ENCODE measurements at regions not wholly inside any gene's neighbourhood (a gene's known extent, or its start where the extent isn't known, plus 50 kb on each side); places are given as distances from the start of the nearest gene placed in this dataset.
"Not testable (repeated sequence)": the region's sequence is repeated elsewhere in the genome, so short reads cannot be mapped to it uniquely, and the experiment has no call there.

GRCh38 chr1:61561666-61562065 lies 163.3 kb downstream of the TM2D1 start:
- no peak overlapping the region for H3K27ac ChIP-seq
- TF ChIP-seq CTCF (IDR thresholded peaks at IDR 0.05) (no peak), EP300 (IDR thresholded peaks at IDR 0.05) (no peak), POLR2A (IDR thresholded peaks at IDR 0.05) (no peak)
- H3K9me3 ChIP-seq: peaks cover 0 to 22% (median 7%) of the 10 kb centered on the region in 4 donors
- DNase-seq (ENCODE audit: low spot score in 2 of 2): no peak
- no peaks in the 10 kb centered on the region for H3K27me3 ChIP-seq
- H3K4me1 ChIP-seq: no peaks in the 10 kb centered on the region
- H3K4me3 ChIP-seq: no peak overlapping the region
- peaks cover 0 to 5% (median 0%) of the 10 kb centered on the region in 3 donors for H3K36me3 ChIP-seq

DNA sequence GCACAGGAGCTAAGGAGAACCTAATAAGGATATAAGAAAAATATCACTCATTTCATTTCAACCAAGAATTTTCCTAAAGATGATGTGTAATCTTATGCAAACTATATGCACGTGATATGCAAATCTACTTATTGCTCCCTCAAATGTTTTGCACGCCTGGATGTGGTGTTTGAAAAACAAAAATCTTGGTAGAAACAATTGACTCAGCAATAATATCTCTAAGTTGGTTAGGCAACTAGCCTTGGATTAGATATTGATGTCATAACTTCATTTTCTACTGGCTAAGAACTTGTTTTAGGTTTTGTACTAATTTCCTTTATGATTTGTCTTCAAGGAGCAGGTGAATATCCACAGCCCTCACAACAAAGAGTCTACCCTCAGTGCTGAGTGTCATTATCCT lies 164.6 kb downstream of the TM2D1 start:
- H3K27ac ChIP-seq: no peak overlapping the region
- no peak for DNase-seq (ENCODE audit: low spot score in 2 of 2)
- H3K9me3 ChIP-seq: peaks cover 0 to 21% (median 0%) of the 10 kb centered on the region in 4 donors
- H3K27me3 ChIP-seq: no peaks in the 10 kb centered on the region
- 91 to 92% methylated on average over 2 of the region's 2 CpGs for WGBS, 2 donors
- H3K4me1 ChIP-seq: no peaks in the 10 kb centered on the region
- peaks cover 0 to under 1% (median 0%) of the 10 kb centered on the region in 3 donors for H3K36me3 ChIP-seq
- no peak for TF ChIP-seq CTCF (IDR thresholded peaks at IDR 0.05)
- no peak for TF ChIP-seq POLR2A (IDR thresholded peaks at IDR 0.05)
- H3K4me3 ChIP-seq: no peak overlapping the region

- TF ChIP-seq EP300 (IDR thresholded peaks at IDR 0.05) (no peak), POLR2A (IDR thresholded peaks at IDR 0.05) (no peak), CTCF (IDR thresholded peaks at IDR 0.05) (no peak)
- WGBS, 2 donors: 90 to 91% methylated on average over 3 of the region's 3 CpGs
- no peaks in the 10 kb centered on the region for H3K36me3 ChIP-seq
Measured at GRCh38 chr1:61556631-61557030, 168.3 kb downstream of the TM2D1 start.

GRCh38 chr1:61552630-61553305 lies 172.2 kb downstream of the TM2D1 start:
- TF ChIP-seq POLR2A (IDR thresholded peaks at IDR 0.05): no peak
- TF ChIP-seq EP300 (IDR thresholded peaks at IDR 0.05): no peak
- no peak for TF ChIP-seq CTCF (IDR thresholded peaks at IDR 0.05)
- WGBS, 2 donors: 83 to 89% methylated on average over 4 of the region's 4 CpGs

More at GRCh38 chr1:61556631-61557030, 168.3 kb downstream of the TM2D1 start:
- DNase-seq (ENCODE audit: low spot score in 2 of 2): no peak
- H3K27me3 ChIP-seq: no peaks in the 10 kb centered on the region
- H3K4me1 ChIP-seq: no peaks in the 10 kb centered on the region
- H3K27ac ChIP-seq: no peak overlapping the region
- peaks cover 0 to 22% (median 0%) of the 10 kb centered on the region in 4 donors for H3K9me3 ChIP-seq
- H3K4me3 ChIP-seq: no peak overlapping the region

DNA sequence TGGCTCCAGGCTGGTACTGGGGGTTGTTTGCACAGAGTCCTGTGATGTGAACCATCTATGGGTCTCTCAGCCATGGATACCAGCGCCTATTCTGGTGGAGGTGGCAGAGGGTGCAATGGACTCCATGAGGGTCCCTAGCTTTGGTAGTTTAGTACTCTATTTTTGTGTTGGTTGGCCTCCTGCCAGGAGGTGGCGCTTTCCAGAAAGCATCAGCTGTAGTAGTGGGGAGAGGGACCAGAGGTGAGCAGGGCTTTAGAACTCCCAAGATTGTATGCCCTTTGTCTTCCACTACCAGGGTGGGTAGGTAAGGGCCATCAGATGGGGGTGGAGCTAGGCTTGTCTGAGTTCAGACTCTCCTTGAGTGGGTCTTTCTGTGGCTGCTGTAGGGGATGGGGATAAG lies 177.6 kb downstream of the TM2D1 start:
- H3K9me3 ChIP-seq: peaks cover 0 to 31% (median 0%) of the 10 kb centered on the region in 4 donors
- H3K27ac ChIP-seq; H3K36me3 ChIP-seq; DNase-seq (ENCODE audit: low spot score in 2 of 2); H3K27me3 ChIP-seq; H3K4me1 ChIP-seq; H3K4me3 ChIP-seq: not testable (repeated sequence)
- 88 to 96% methylated on average over 2 of the region's 2 CpGs for WGBS, 2 donors

More at GRCh38 chr1:61552630-61553305, 172.2 kb downstream of the TM2D1 start:
- no peak for DNase-seq (ENCODE audit: low spot score in 2 of 2)
- Histone ChIP-seq H3K27ac (no peak overlapping the region), H3K36me3 (no peaks in the 10 kb centered on the region), H3K4me1 (no peaks in the 10 kb centered on the region), H3K27me3 (no peaks in the 10 kb centered on the region), H3K4me3 (no peak overlapping the region), H3K9me3 (peaks cover 0 to 38% (median 0%) of the 10 kb centered on the region in 4 donors)

- H3K4me1 ChIP-seq; H3K27ac ChIP-seq; H3K27me3 ChIP-seq; H3K4me3 ChIP-seq; DNase-seq (ENCODE audit: low spot score in 2 of 2); H3K36me3 ChIP-seq: not testable (repeated sequence)
- H3K9me3 ChIP-seq: peaks cover 0 to 15% (median 0%) of the 10 kb centered on the region in 4 donors
- WGBS, 2 donors: 69 to 79% methylated on average over 2 of the region's 2 CpGs
Measured at GRCh38 chr1:61544870-61545269, 180.1 kb downstream of the TM2D1 start.

DNA sequence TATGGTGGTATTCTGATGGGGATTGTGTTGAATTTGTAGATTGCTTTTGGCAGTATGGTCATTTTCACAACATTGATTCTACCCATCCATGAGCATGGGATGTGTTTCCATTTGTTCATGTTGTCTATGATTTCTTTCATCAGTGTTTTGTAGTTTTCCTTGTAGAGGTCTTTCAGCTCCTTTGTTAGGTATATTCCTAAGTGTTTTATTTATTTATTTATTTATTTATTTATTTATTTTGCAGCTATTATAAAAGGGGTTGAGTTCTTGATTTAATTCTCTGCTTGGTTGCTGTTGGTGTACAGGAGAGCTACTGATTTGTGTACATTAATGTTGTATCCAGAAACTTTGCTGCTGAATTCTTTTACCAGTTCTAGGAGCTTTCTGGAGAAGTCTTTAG lies 181.4 kb downstream of the TM2D1 start:
- H3K36me3 ChIP-seq; H3K4me1 ChIP-seq; H3K9me3 ChIP-seq; DNase-seq (ENCODE audit: low spot score in 2 of 2); H3K27me3 ChIP-seq; H3K27ac ChIP-seq; H3K4me3 ChIP-seq: not testable (repeated sequence)

Data from tibial nerve (tissue), 4 donors.